NT2/D1 (cell line): ENCODE measurements at regions not wholly inside any gene's neighbourhood (a gene's known extent, or its start where the extent isn't known, plus 50 kb on each side); places are given as distances from the start of the nearest gene placed in this dataset.

ENCODE experiments used
- SUZ12 ChIP-seq: IDR thresholded peaks from 2 replicates; pipeline ENCODE4 v1.6.1; 2011; ENCODE audit not compliant: insufficient read length, insufficient read depth; ENCODE audit errors: extremely low read depth
- YY1 ChIP-seq: IDR thresholded peaks from 2 replicates; pipeline ENCODE4 v1.6.1; 2011; ENCODE audit not compliant: insufficient read length, insufficient read depth
- ZNF274 ChIP-seq: IDR thresholded peaks from 2 replicates; pipeline ENCODE4 v1.6.1; 2011; ENCODE audit warnings: mild to moderate bottlenecking, low read depth, low read length

- TF ChIP-seq ZNF274, result no peak
- TF ChIP-seq YY1, result no peak
- no peak for TF ChIP-seq SUZ12
These were observed 403.6 kb downstream of the MN1 start for GRCh38 chr22:27397954-27398342.
